Duodenal mucosa (tissue), 2 donors: ENCODE measurements at regions not wholly inside any gene's neighbourhood (a gene's known extent, or its start where the extent isn't known, plus 50 kb on each side); places are given as distances from the start of the nearest gene placed in this dataset.

Experiments
- H3K27ac ChIP-seq: one replicate; pipeline ENCODE4 v1.7.0; 2013; ENCODE audit warnings: low read depth, low read length
- H3K27me3 ChIP-seq, 2 donors: one replicate each; pipeline ENCODE4 v1.7.0; 2013; ENCODE audit warnings: low read length in 2 of 2, control low read depth in 1 of 2; ENCODE audit not compliant: insufficient read depth in 2 of 2, control insufficient read depth in 1 of 2
- H3K36me3 ChIP-seq, 2 donors: one replicate each; pipeline ENCODE4 v1.7.0; 2013; ENCODE audit warnings: low read length in 2 of 2, control low read depth in 1 of 2; ENCODE audit not compliant: insufficient read depth in 2 of 2, control insufficient read depth in 1 of 2
- H3K4me1 ChIP-seq, 2 donors: one replicate each; pipeline ENCODE4 v1.7.0; 2013; ENCODE audit warnings: low read length in 2 of 2, control low read depth in 1 of 2; ENCODE audit not compliant: insufficient read depth in 2 of 2, control insufficient read depth in 1 of 2
- H3K4me3 ChIP-seq, 2 donors: one replicate each; pipeline ENCODE4 v1.7.0; 2013; ENCODE audit warnings: low read length in 2 of 2, low read depth in 1 of 2
- H3K9ac ChIP-seq, 2 donors: one replicate each; pipeline ENCODE4 v1.7.0; 2013; ENCODE audit warnings: low read length in 2 of 2, low read depth in 1 of 2
- H3K9me3 ChIP-seq, 2 donors: one replicate each; pipeline ENCODE4 v1.7.0; 2013; ENCODE audit warnings: low read length in 2 of 2, control low read depth in 1 of 2; ENCODE audit not compliant: control insufficient read depth in 1 of 2

- H3K9ac ChIP-seq = no peak overlapping the region
- H3K9me3 ChIP-seq = peaks cover 0 to 6% of the 10 kb centered on the region in 2 donors
- no peak overlapping the region for H3K27ac ChIP-seq
- no peaks in the 10 kb centered on the region for H3K27me3 ChIP-seq
- H3K4me1 ChIP-seq = no peaks in the 10 kb centered on the region
- H3K4me3 ChIP-seq = no peak overlapping the region
- no peaks in the 10 kb centered on the region for H3K36me3 ChIP-seq
Observed at GRCh38 chr2:188705191-188705590, 269.0 kb upstream of the COL3A1 start.

GRCh38 chr2:188713961-188714360, 260.2 kb upstream of the COL3A1 start:
- Histone ChIP-seq H3K4me3 (no peak overlapping the region), H3K9ac (no peak overlapping the region), H3K36me3 (no peaks in the 10 kb centered on the region), H3K27me3 (no peaks in the 10 kb centered on the region), H3K9me3 (peaks cover 0 to 6% of the 10 kb centered on the region in 2 donors), H3K4me1 (no peaks in the 10 kb centered on the region), H3K27ac (no peak overlapping the region)

- no peak overlapping the region for H3K27ac ChIP-seq
- H3K4me3 ChIP-seq = no peak overlapping the region
- no peak overlapping the region for H3K9ac ChIP-seq
- H3K9me3 ChIP-seq = no peaks in the 10 kb centered on the region
- H3K36me3 ChIP-seq = no peaks in the 10 kb centered on the region
- no peaks in the 10 kb centered on the region for H3K27me3 ChIP-seq
- no peaks in the 10 kb centered on the region for H3K4me1 ChIP-seq
Observed at GRCh38 chr2:188720811-188721605, 253.2 kb upstream of the COL3A1 start.

- no peaks in the 10 kb centered on the region for H3K27me3 ChIP-seq
- H3K4me1 ChIP-seq = no peaks in the 10 kb centered on the region
- no peaks in the 10 kb centered on the region for H3K36me3 ChIP-seq
- H3K4me3 ChIP-seq = no peak overlapping the region
- no peak overlapping the region for H3K27ac ChIP-seq
- no peak overlapping the region for H3K9ac ChIP-seq
- H3K9me3 ChIP-seq = no peaks in the 10 kb centered on the region
Observed at GRCh38 chr2:188721784-188722183, 252.4 kb upstream of the COL3A1 start.

GRCh38 chr2:188725746-188726360, 248.3 kb upstream of the COL3A1 start:
- Histone ChIP-seq H3K36me3 (no peaks in the 10 kb centered on the region), H3K4me3 (no peak overlapping the region), H3K27me3 (no peaks in the 10 kb centered on the region), H3K27ac (no peak overlapping the region), H3K9ac (no peak overlapping the region), H3K9me3 (no peaks in the 10 kb centered on the region), H3K4me1 (no peaks in the 10 kb centered on the region)

GRCh38 chr2:188726626-188727247, 247.4 kb upstream of the COL3A1 start:
- Histone ChIP-seq H3K4me3 (no peak overlapping the region), H3K27ac (no peak overlapping the region), H3K9ac (no peak overlapping the region), H3K9me3 (no peaks in the 10 kb centered on the region), H3K4me1 (no peaks in the 10 kb centered on the region), H3K27me3 (no peaks in the 10 kb centered on the region), H3K36me3 (no peaks in the 10 kb centered on the region)

GRCh38 chr2:188727846-188728245, 246.3 kb upstream of the COL3A1 start:
- H3K4me1 ChIP-seq = no peaks in the 10 kb centered on the region
- H3K27me3 ChIP-seq = no peaks in the 10 kb centered on the region
- H3K27ac ChIP-seq = no peak overlapping the region
- no peaks in the 10 kb centered on the region for H3K36me3 ChIP-seq
- no peaks in the 10 kb centered on the region for H3K9me3 ChIP-seq
- no peak overlapping the region for H3K9ac ChIP-seq
- H3K4me3 ChIP-seq = no peak overlapping the region

- Histone ChIP-seq H3K36me3 (no peaks in the 10 kb centered on the region), H3K9me3 (no peaks in the 10 kb centered on the region), H3K4me1 (no peaks in the 10 kb centered on the region), H3K27ac (no peak overlapping the region), H3K9ac (no peak overlapping the region), H3K27me3 (no peaks in the 10 kb centered on the region), H3K4me3 (no peak overlapping the region)
Observed at GRCh38 chr2:188734691-188735090, 239.5 kb upstream of the COL3A1 start.

GRCh38 chr2:188746727-188747126, 227.4 kb upstream of the COL3A1 start:
- Histone ChIP-seq H3K9ac (no peak overlapping the region), H3K9me3 (no peaks in the 10 kb centered on the region), H3K4me1 (no peaks in the 10 kb centered on the region), H3K27me3 (no peaks in the 10 kb centered on the region), H3K36me3 (no peaks in the 10 kb centered on the region), H3K4me3 (no peak overlapping the region), H3K27ac (no peak overlapping the region)

- no peak overlapping the region for H3K9ac ChIP-seq
- no peaks in the 10 kb centered on the region for H3K36me3 ChIP-seq
- no peak overlapping the region for H3K4me3 ChIP-seq
- no peaks in the 10 kb centered on the region for H3K27me3 ChIP-seq
- H3K27ac ChIP-seq = no peak overlapping the region
- H3K4me1 ChIP-seq = no peaks in the 10 kb centered on the region
- H3K9me3 ChIP-seq = peaks cover 0 to 7% of the 10 kb centered on the region in 2 donors
Observed at GRCh38 chr2:188751816-188752215, 222.4 kb upstream of the COL3A1 start.
